Cardiac muscle cell (in vitro differentiated cells and primary cell): ENCODE measurements at regions not wholly inside any gene's neighbourhood (a gene's known extent, or its start where the extent isn't known, plus 50 kb on each side); places are given as distances from the start of the nearest gene placed in this dataset.

Experiments
- DNase-seq, 2 donors: peaks; one replicate each; pipeline versions ENCODE4 v3.0.0 to v3.0.0-alpha.2; 2010 to 2017; ENCODE audit warnings: low read depth in 1 of 2, low spot score in 1 of 2
- H3K27ac ChIP-seq: fragments of 200-600 bp; sonication (generic); 2 replicates; pipeline ENCODE4 v1.5.1; 2016
- H3K27me3 ChIP-seq: fragments of 200-600 bp; sonication (generic); 2 replicates; pipeline ENCODE4 v1.6.0; 2016; ENCODE audit warnings: control low read depth
- H3K36me3 ChIP-seq: fragments of 200-600 bp; sonication (generic); 2 replicates; pipeline ENCODE4 v1.5.1; 2016; ENCODE audit warnings: control low read depth
- H3K4me1 ChIP-seq: fragments of 200-600 bp; sonication (generic); 2 replicates; pipeline ENCODE4 v1.8.1; 2017; ENCODE audit warnings: low read depth, mild to moderate bottlenecking, mixed run types
- H3K4me3 ChIP-seq: fragments of 200-600 bp; sonication (generic); 2 replicates; pipeline ENCODE4 v1.5.1; 2016; ENCODE audit warnings: mild to moderate bottlenecking
- H3K9me3 ChIP-seq: fragments of 200-600 bp; sonication (generic); 2 replicates; pipeline ENCODE4 v1.5.1; 2017; ENCODE audit warnings: low read depth, mild to moderate bottlenecking, control low read depth
- CTCF ChIP-seq: IDR thresholded peaks from 2 replicates; pipeline ENCODE4 v1.5.1; 2012; ENCODE audit warnings: low read depth, mild to moderate bottlenecking, low read length

GRCh38 chr11:129273944-129274711, 82.0 kb upstream of the ARHGAP32 start:
- DNase-seq, result no peak
- Histone ChIP-seq H3K4me1 (no peaks in the 10 kb centered on the region), H3K9me3 (no peaks in the 10 kb centered on the region), H3K27ac (no peak overlapping the region), H3K27me3 (peaks cover 5% of the 10 kb centered on the region), H3K4me3 (no peak overlapping the region), H3K36me3 (no peaks in the 10 kb centered on the region)
- no peak for TF ChIP-seq CTCF

GRCh38 chr11:129273322-129273721, 81.2 kb upstream of the ARHGAP32 start:
- Histone ChIP-seq H3K27ac (no peak overlapping the region), H3K4me1 (no peaks in the 10 kb centered on the region), H3K27me3 (peaks cover 2% of the 10 kb centered on the region), H3K36me3 (no peaks in the 10 kb centered on the region), H3K4me3 (no peak overlapping the region), H3K9me3 (no peaks in the 10 kb centered on the region)
- TF ChIP-seq CTCF, result no peak
- DNase-seq, result no peak

- Histone ChIP-seq H3K4me3 (no peak overlapping the region), H3K27me3 (no peaks in the 10 kb centered on the region), H3K36me3 (no peaks in the 10 kb centered on the region), H3K9me3 (no peaks in the 10 kb centered on the region), H3K4me1 (no peaks in the 10 kb centered on the region), H3K27ac (no peak overlapping the region)
- no peak for DNase-seq
- no peak for TF ChIP-seq CTCF
Measured at GRCh38 chr11:129271030-129271429, 78.9 kb upstream of the ARHGAP32 start.

GRCh38 chr11:129270446-129270845, 78.3 kb upstream of the ARHGAP32 start:
- no peaks in the 10 kb centered on the region for H3K27me3 ChIP-seq
- H3K4me1 ChIP-seq, result no peaks in the 10 kb centered on the region
- H3K4me3 ChIP-seq, result no peak overlapping the region
- H3K27ac ChIP-seq, result no peak overlapping the region
- H3K9me3 ChIP-seq, result no peaks in the 10 kb centered on the region
- TF ChIP-seq CTCF, result no peak
- no peaks in the 10 kb centered on the region for H3K36me3 ChIP-seq
- DNase-seq, result no peak

GRCh38 chr11:129268371-129268770, 76.2 kb upstream of the ARHGAP32 start:
- DNase-seq, result no peak
- TF ChIP-seq CTCF, result no peak
- Histone ChIP-seq H3K36me3 (no peaks in the 10 kb centered on the region), H3K9me3 (no peaks in the 10 kb centered on the region), H3K27ac (no peak overlapping the region), H3K27me3 (no peaks in the 10 kb centered on the region), H3K4me3 (no peak overlapping the region), H3K4me1 (no peaks in the 10 kb centered on the region)
